GM23248 (cell line): ENCODE measurements at regions not wholly inside any gene's neighbourhood (a gene's known extent, or its start where the extent isn't known, plus 50 kb on each side); places are given as distances from the start of the nearest gene placed in this dataset.

Experiments used
- DNase-seq: peaks from one replicate; pipeline ENCODE4 v3.0.0-alpha.2; 2015
- H2AFZ ChIP-seq: fragments of 200-600 bp; sonication (generic); 2 replicates; pipeline ENCODE4 v1.6.1; 2016; ENCODE audit warnings: antibody characterized with exemption
- H3F3A ChIP-seq: fragments of 200-600 bp; sonication (generic); 2 replicates; pipeline ENCODE4 v1.6.1; 2016; ENCODE audit warnings: mild to moderate bottlenecking, antibody characterized with exemption, mixed run types; ENCODE audit not compliant: insufficient read depth
- H3K27ac ChIP-seq: fragments of 200-600 bp; sonication (generic); 2 replicates; pipeline ENCODE4 v1.5.1; 2016; ENCODE audit warnings: mild to moderate bottlenecking
- H3K27me3 ChIP-seq: fragments of 200-600 bp; sonication (generic); replicated peaks from 2 replicates; pipeline ENCODE4 v1.6.1; 2016; ENCODE audit warnings: mild to moderate bottlenecking; ENCODE audit not compliant: insufficient read depth
- H3K36me3 ChIP-seq: fragments of 200-600 bp; sonication (generic); 2 replicates; pipeline ENCODE4 v1.6.1; 2016; ENCODE audit warnings: low read depth, mild to moderate bottlenecking
- H3K4me1 ChIP-seq: fragments of 200-600 bp; sonication (generic); 2 replicates; pipeline ENCODE4 v1.6.1; 2016; ENCODE audit warnings: mild to moderate bottlenecking; ENCODE audit not compliant: insufficient read depth
- H3K4me2 ChIP-seq: fragments of 200-600 bp; sonication (generic); one replicate; pipeline ENCODE4 v1.6.1; 2016; ENCODE audit warnings: mild to moderate bottlenecking; ENCODE audit not compliant: unreplicated experiment
- H3K4me3 ChIP-seq: fragments of 200-600 bp; sonication (generic); 2 replicates; pipeline ENCODE4 v1.5.1; 2016; ENCODE audit warnings: mild to moderate bottlenecking
- H3K79me2 ChIP-seq: fragments of 200-600 bp; sonication (generic); 2 replicates; pipeline ENCODE4 v1.6.1; 2016; ENCODE audit warnings: mild to moderate bottlenecking; ENCODE audit not compliant: insufficient read depth
- H3K9ac ChIP-seq: fragments of 200-600 bp; sonication (generic); 2 replicates; pipeline ENCODE4 v1.6.1; 2016; ENCODE audit warnings: mild to moderate bottlenecking
- H3K9me2 ChIP-seq: fragments of 200-600 bp; sonication (generic); 2 replicates; pipeline ENCODE4 v1.6.1; 2016; ENCODE audit warnings: mixed run types, mild to moderate bottlenecking, moderate library complexity; ENCODE audit not compliant: insufficient read depth
- H3K9me3 ChIP-seq: fragments of 200-600 bp; sonication (generic); one replicate; pipeline ENCODE4 v1.6.1; 2017; ENCODE audit warnings: low read depth
- H4K20me1 ChIP-seq: fragments of 200-600 bp; sonication (generic); 2 replicates; pipeline ENCODE4 v1.6.0; 2016; ENCODE audit not compliant: insufficient read depth
- EZH2 ChIP-seq: fragments of 200-600 bp; sonication (generic); IDR thresholded peaks from 2 replicates; pipeline ENCODE4 v1.6.1; 2018; ENCODE audit warnings: antibody characterized with exemption, mild to moderate bottlenecking; ENCODE audit not compliant: insufficient read depth, poor library complexity, severe bottlenecking
- EZH2phosphoT487 ChIP-seq: fragments of 200-600 bp; sonication (generic); IDR thresholded peaks from 2 replicates; pipeline ENCODE4 v1.6.1; 2018; ENCODE audit warnings: antibody characterized with exemption, moderate library complexity, mild to moderate bottlenecking, low read depth; ENCODE audit not compliant: insufficient read depth
- WGBS, 2 experiments: methylation state at CpG; one replicate each; pipeline ENCODE4 v1.1.6; 2015 to 2017; ENCODE audit warnings: low lambda C conversion rate in 2 of 2, low coverage in 1 of 2; ENCODE audit errors: missing lambda C conversion rate in 2 of 2; 5-methylcytosine and 5-hydroxymethylcytosine counted together
- in situ Hi-C: fragments of 300-500 bp; cut with MboI; formaldehyde crosslinking; loops from 2 replicates; pipeline ENCODE4 v1.15.0; 2020

GRCh38 chr2:176585291-176585690 lies 316.0 kb downstream of the MTX2 start:
- Histone ChIP-seq H3K4me3 (no peak overlapping the region), H3K27me3 (no peaks in the 10 kb centered on the region), H4K20me1 (no peaks in the 10 kb centered on the region), H3K79me2 (no peaks in the 10 kb centered on the region), H3F3A (peaks cover 35% of the 10 kb centered on the region), H3K4me2 (no peak overlapping the region), H3K9me3 (no peaks in the 10 kb centered on the region), H3K36me3 (no peaks in the 10 kb centered on the region), H3K27ac (no peak overlapping the region), H3K4me1 (peaks cover 36% of the 10 kb centered on the region), H3K9me2 (no peaks in the 10 kb centered on the region), H2AFZ (no peak overlapping the region), H3K9ac (no peak overlapping the region)
- in situ Hi-C loops, result no loop called here
- TF ChIP-seq EZH2 (no peak), EZH2phosphoT487 (no peak)
- 86 to 92% methylated on average over 1 of the region's 1 CpG for WGBS, 2 experiments
- DNase-seq, result no peak

GRCh38 chr2:176585791-176586190 lies 316.5 kb downstream of the MTX2 start:
- Histone ChIP-seq H3K9me2 (no peaks in the 10 kb centered on the region), H3K36me3 (no peaks in the 10 kb centered on the region), H3K79me2 (no peaks in the 10 kb centered on the region), H3K27ac (no peak overlapping the region), H3K4me3 (no peak overlapping the region), H3K4me2 (no peak overlapping the region), H2AFZ (no peak overlapping the region), H3K9me3 (no peaks in the 10 kb centered on the region), H3K9ac (no peak overlapping the region), H3F3A (peaks cover 35% of the 10 kb centered on the region), H3K4me1 (peaks cover 36% of the 10 kb centered on the region), H3K27me3 (no peaks in the 10 kb centered on the region), H4K20me1 (no peaks in the 10 kb centered on the region)
- TF ChIP-seq EZH2phosphoT487 (no peak), EZH2 (no peak)
- 95 to 100% methylated on average over 2 of the region's 2 CpGs for WGBS, 2 experiments
- in situ Hi-C loops, result no loop called here
- no peak for DNase-seq

DNA sequence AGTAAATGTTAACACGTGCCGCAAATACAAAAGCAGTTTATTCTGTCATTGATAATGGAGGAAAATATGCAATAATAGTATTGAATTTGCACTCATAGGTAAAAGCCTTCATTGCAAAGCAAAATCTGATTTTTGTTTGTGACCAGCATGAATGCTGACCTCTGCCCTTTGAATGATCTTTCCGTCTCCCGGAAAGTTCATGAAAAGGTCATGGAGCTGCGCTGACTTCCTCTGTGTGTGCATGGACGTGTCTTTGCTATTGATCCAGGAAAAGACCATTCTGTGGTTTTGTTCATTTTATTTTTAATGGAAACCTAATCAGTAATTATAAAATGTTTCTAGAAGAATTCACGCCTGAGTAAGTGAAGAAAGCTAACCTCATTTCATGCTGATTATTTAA lies 320.0 kb downstream of the MTX2 start:
- Histone ChIP-seq H4K20me1 (no peaks in the 10 kb centered on the region), H3K9ac (no peak overlapping the region), H3K4me1 (peaks cover 10% of the 10 kb centered on the region), H3K9me2 (no peaks in the 10 kb centered on the region), H3K36me3 (no peaks in the 10 kb centered on the region), H3K4me3 (no peak overlapping the region), H3F3A (peaks cover 7% of the 10 kb centered on the region), H3K9me3 (no peaks in the 10 kb centered on the region), H3K79me2 (no peaks in the 10 kb centered on the region), H3K4me2 (no peak overlapping the region), H2AFZ (no peak overlapping the region), H3K27me3 (no peaks in the 10 kb centered on the region), H3K27ac (no peak overlapping the region)
- no peak for DNase-seq
- 92 to 93% methylated on average over 7 of the region's 7 CpGs for WGBS, 2 experiments
- TF ChIP-seq EZH2phosphoT487, result no peak
- TF ChIP-seq EZH2, result no peak
- in situ Hi-C loops, result no loop called here

DNA sequence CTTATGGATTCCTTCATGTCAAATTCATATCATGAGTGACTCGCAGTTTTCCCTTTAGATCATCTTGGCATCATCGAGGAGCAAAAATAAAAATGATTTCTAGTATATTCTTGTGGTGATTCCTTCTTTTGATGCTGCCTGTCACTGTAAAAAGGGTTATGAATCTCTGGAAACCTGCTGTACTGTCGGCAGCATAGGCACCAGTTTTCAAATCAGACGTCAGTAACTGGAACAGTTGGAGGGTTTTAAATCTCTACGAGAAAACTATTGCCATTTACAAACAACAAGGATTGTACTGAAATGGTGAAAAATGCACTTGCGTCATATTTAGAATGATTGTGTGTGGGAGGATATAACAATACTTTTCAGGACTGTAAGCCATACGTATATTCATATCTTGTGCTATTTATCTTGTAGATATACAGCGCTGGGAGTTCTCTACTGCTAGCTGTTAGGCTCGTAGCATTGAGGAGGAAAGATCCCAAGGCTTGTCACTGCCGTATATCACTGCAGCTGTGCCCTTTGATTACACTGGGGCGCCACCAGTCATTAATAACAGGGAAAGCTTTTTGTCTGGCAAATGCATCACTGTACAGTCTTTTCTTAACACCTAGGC lies 320.7 kb downstream of the MTX2 start:
- TF ChIP-seq EZH2phosphoT487 (no peak), EZH2 (no peak)
- Histone ChIP-seq H3K4me1 (peaks cover 3% of the 10 kb centered on the region), H3K4me2 (no peak overlapping the region), H2AFZ (no peak overlapping the region), H3K27ac (no peak overlapping the region), H3K79me2 (no peaks in the 10 kb centered on the region), H3K4me3 (no peak overlapping the region), H4K20me1 (no peaks in the 10 kb centered on the region), H3K9ac (no peak overlapping the region), H3K9me2 (no peaks in the 10 kb centered on the region), H3K9me3 (no peaks in the 10 kb centered on the region), H3K27me3 (no peaks in the 10 kb centered on the region), H3F3A (peaks cover under 1% of the 10 kb centered on the region), H3K36me3 (no peaks in the 10 kb centered on the region)
- DNase-seq, result no peak
- in situ Hi-C loops, result no loop called here
- 81% methylated on average over 11 of the region's 11 CpGs for WGBS, 2 experiments

DNA sequence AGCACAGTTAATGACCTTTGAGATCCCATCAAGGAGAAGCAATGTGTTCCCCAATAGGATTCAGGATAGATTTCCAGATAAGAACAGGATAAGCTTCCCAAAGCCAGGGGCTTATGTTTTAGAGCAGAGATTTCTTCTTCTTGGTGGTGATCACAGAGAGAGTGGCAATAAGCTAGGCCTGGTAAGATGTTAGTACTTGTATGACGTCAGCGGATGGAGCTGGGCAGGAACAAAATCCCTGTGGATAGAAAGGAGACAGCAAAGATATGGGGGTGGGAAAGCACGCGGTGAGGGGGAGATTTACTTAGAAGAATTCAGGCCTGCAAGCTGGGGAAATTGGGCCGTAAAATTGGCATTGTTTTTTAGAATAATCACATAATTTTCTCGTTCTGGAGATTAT lies 323.0 kb downstream of the MTX2 start:
- in situ Hi-C loops, result no loop called here
- Histone ChIP-seq H3K9ac (no peak overlapping the region), H2AFZ (no peak overlapping the region), H3K9me2 (no peaks in the 10 kb centered on the region), H3F3A (no peaks in the 10 kb centered on the region), H3K27ac (no peak overlapping the region), H3K27me3 (no peaks in the 10 kb centered on the region), H3K4me3 (no peak overlapping the region), H3K36me3 (no peaks in the 10 kb centered on the region), H3K79me2 (no peaks in the 10 kb centered on the region), H3K4me1 (no peaks in the 10 kb centered on the region), H4K20me1 (no peaks in the 10 kb centered on the region), H3K9me3 (no peaks in the 10 kb centered on the region), H3K4me2 (no peak overlapping the region)
- DNase-seq, result no peak
- TF ChIP-seq EZH2, result no peak
- no peak for TF ChIP-seq EZH2phosphoT487
- WGBS, 2 experiments, result 94 to 96% methylated on average over 6 of the region's 6 CpGs
